Renal cortical epithelial cell (primary cell): ENCODE measurements at regions not wholly inside any gene's neighbourhood (a gene's known extent, or its start where the extent isn't known, plus 50 kb on each side); places are given as distances from the start of the nearest gene placed in this dataset.

Experiments used
- DNase-seq: peaks from one replicate; pipeline ENCODE4 v3.0.0-alpha.2; 2011; ENCODE audit warnings: low read depth

DNA sequence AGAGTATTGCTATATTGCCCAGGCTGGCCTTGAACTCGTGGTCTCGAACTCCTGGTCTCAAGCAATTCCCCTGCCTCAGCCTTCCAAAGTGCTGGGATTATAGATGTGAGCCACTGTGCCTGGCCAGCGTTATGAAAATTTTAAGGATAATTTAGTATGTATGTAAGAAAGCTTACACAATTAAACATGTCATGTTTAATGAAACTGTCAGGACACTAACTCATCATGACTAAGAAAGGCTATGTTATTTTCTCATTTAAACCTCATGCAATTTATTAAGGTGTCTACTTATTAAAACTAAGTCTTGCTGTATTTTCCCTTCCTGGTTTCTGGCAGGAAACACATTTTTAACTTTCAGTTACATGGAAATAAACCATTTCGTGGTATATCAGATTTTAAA is 106.8 kb upstream of the ATP10A start:
- DNase-seq = no peak

GRCh38 chr15:25967116-25967515 is 104.0 kb upstream of the ATP10A start:
- no peak for DNase-seq

DNA sequence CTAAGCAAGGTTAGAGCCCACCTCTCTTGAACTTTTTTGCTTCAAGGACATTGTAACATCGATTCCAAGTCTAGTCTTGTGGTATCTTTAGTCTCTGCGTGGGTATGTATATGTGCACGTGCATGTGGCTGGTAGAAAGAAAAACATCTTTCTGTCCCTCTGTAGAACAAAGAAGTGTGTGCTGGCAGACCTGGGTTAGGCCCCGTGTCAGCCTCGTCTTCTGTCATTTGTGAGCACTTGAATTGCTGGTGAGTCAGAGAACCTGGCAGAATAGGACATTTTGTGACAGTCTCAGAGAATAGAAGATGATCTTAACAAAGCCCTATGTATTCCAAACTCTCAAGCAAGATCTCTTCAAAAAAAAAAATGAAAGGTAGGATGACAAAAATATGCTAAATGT is 102.2 kb upstream of the ATP10A start:
- DNase-seq = no peak

DNA sequence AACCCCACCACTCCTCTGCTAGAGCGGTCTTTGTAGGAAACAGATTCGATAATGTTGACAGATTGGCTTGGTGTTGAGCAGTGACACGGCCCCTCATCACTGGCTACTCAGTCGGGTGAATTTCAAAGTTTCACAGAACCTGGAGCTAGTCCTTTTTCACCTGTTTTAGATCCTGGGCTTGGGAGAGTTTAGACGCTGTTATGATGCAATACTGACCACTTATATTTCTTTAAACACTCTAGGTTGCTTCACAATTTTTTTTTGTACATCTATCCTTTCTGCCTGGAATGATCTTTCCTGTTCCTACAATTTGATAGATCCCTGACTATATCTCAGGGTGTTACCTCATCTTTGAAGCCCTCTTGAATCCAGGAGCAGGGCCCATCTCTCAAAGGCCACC is 97.1 kb upstream of the ATP10A start:
- DNase-seq = no peak

DNA sequence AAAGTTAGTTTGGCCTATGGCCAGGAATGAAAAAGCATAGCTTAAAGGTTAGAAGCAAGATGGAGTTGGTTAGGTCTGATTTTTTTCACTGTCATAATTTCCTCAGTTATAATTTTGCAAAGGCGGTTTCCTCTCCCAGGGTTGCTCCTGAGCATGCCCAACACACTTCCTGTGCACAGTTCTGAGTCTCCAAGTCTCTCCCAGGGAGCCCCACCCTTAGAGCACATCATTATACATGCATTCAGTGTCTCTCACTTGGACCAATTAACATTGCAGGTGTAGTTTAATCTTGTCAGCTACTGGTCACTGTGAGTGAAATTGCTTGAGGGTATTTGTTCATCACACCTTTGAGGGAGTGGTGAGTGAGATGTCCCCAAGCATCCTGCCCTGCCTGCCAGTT is 96.0 kb upstream of the ATP10A start:
- no peak for DNase-seq

- DNase-seq = no peak
These were observed 92.5 kb upstream of the ATP10A start for GRCh38 chr15:25955628-25956027.

DNA sequence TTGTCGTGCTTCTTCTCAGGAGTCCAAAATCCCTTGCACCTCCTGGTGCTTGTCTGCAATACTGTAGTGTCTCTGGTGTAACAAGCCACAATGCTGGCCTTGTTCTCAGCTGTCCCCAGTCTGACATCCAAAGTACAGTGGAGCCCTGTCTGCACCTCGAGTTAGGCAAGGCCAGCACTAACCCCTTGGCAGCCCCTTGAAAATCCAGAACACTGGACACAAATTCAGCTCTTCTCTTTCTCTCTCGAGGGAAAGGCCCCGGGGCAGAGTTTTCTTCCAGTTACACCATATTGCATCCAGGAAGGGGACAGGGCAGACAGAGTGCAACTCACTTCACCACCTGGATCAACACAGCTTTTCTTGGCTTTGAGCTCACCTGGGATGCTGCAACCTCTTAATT is 91.3 kb upstream of the ATP10A start:
- DNase-seq = no peak

DNA sequence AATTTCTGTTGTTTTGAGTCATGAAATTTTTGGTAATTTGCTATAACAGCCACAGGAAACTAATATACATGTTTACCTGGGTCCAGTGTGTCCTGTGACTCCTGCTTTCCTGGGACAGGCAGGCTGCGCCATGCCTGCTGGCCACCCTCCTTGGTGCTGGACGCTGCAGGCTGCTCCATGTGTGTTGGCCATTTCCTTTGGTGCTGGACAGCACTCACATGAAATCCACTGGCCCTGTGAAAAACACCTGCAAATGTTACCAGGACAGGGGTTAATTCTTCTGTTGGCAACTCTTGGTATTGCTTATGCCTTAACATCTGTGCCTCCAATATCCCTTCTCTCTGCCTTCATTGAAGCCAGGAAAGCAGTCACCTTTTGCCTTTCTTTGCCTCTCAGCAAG is 86.9 kb upstream of the ATP10A start:
- DNase-seq = no peak

DNA sequence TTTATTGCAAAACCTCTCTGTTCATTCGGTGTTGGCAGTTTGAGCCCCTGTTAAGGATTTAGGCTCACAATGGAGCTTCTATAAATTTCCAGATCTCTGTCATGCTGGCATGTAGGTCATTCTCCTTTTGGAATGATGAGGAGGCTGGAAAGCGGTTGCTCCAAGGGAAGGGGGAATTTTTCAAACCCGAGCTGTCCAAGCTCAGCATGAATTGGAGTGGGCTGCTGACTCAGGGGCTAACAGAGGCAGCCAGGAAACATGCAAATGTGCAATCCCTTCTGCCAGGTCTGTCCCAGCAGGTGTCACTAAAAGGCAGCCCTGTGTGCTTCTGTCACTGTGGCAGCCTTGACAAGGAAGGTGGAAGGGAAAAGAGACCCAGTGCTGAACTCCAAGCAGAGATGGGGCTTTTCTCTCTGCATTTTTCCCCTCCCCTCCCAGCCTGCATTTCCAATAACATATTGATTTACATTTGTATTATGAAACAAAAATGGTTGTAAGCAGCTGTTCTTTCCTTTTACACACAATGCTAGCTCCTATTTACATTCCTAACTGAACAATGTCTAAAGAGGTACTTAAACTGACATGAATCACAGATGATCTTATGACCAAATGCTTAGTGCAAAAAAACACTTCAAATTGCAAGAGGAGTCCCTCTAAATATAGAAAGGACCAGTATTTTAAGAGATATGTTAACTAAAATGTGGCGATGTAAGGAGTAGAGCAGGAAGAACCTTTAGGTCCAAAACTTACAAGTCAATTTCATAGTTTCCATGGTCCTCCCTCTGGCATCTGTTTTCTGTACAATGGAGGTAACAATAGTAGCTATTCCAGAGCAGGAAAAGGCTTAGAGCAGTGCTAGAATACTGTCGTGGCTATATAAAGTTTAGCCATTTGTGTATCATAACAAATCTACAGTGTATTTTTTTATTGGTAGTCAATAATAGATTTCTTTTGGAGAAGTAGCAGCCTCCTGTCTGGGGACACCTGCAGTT is 84.5 kb upstream of the ATP10A start:
- peak; percentile 25 for DNase-seq

DNA sequence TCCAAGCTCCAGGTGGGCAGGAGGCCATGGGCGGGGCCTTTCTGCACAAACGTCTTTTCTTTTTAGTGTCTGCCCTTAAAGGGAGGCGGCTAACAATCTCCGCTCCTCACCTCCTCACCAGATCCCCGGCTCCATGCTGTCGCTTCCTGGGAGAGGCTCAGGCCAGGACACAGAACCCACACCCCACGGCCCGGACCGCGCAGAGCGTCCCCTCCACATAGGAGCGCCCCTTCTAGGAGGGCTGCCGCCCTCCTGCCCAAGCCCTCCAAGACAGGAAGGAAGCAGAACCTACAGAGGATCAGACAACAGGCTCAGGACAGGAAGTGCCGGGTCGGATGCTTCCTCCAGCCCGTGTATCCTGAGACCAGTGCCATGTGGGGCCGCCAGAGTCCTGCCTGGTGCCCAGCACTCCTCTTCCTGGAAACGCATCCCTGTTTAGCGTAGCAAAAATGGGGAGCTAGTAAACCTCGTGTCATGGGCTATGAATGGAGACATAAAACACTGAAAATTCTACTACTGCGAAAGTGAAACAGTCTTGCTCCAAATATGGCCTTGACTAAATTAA is 83.2 kb upstream of the ATP10A start:
- no peak for DNase-seq

DNA sequence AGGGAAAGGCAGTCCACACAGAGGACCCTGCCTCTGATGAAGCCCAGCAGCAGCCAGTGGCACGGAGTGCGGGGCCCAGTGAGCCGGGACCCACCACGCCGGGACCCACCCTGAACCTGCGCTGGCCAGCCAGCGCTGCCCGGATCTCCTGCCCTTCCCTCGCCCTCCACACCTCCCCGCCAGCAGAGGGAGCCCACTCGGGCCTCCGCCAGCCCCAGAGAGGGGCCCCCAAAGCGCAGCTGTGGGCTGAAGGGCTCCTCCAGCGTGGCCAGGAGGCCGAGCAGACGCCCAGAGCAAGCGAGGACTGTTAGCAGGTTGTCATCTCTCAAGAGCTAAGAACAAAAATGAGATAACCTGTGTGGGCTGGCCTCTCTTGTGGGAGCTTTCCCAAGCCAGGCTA is 81.3 kb upstream of the ATP10A start:
- DNase-seq = no peak

GRCh38 chr15:25943831-25944230 is 80.7 kb upstream of the ATP10A start:
- DNase-seq = no peak

- no peak for DNase-seq
These were observed 76.0 kb upstream of the ATP10A start for GRCh38 chr15:25939122-25939521.

GRCh38 chr15:25937796-25938195 is 74.7 kb upstream of the ATP10A start:
- DNase-seq = no peak

GRCh38 chr15:25936004-25936403 is 72.9 kb upstream of the ATP10A start:
- no peak for DNase-seq

DNA sequence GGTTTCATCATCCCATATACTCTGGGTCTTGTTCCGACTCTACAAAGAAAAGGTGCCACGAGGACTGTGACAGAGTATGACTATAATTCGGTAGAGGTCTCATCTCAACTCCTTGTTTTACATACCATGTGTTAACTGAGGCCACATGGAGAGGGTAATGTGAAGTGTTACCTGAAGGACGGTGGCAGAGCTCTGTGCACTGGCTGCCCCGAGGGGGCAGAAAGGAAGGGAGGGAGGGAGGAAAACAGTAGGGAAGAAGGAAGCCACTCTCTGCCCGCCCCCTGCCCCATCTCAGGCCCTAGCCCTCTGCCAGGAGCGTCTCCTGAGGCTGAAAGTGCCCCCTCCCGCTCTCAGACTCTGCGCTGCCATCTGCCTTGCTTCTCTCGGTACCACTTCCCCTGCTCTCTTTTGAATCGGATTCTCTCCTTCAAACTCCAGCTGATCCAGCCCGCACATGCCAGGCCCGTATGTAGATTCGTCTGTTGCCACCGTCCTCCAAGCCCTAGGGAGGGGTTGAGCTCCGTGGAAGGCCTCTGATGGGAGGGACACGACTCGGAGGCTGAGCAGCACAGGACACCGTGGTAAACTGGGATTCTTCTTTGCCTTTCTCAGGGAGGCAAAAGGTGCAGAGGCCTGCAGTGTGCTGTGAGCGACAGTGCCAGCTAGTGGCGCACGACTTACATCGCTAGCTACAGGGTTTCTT is 70.5 kb upstream of the ATP10A start:
- DNase-seq = peak; percentile 76

- no peak for DNase-seq
These were observed 69.6 kb upstream of the ATP10A start for GRCh38 chr15:25932696-25933095.

DNA sequence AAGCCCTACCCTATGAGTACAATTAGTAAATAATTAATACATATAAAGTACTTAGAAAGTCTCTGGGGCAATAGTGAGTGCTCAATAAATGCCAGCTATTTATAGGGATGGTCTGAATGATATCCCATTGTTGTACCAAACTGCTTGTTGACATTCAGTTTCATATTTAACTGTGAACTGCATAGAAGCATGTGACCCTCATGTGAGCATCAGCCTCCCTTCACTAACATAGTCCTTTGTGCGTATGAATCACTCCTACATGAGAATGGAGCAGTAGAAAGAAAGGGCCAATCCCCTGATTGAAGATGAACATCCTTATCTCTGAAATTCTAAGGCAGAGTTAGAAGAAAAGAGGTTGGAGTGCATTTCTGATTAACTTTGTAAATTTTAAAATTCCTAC is 68.7 kb upstream of the ATP10A start:
- DNase-seq = peak; percentile 34

GRCh38 chr15:25930931-25931330 is 67.8 kb upstream of the ATP10A start:
- no peak for DNase-seq
